ENCODE measurements at regions not wholly inside any gene's neighbourhood (a gene's known extent, or its start where the extent isn't known, plus 50 kb on each side); places are given as distances from the start of the nearest gene placed in this dataset.

DNA sequence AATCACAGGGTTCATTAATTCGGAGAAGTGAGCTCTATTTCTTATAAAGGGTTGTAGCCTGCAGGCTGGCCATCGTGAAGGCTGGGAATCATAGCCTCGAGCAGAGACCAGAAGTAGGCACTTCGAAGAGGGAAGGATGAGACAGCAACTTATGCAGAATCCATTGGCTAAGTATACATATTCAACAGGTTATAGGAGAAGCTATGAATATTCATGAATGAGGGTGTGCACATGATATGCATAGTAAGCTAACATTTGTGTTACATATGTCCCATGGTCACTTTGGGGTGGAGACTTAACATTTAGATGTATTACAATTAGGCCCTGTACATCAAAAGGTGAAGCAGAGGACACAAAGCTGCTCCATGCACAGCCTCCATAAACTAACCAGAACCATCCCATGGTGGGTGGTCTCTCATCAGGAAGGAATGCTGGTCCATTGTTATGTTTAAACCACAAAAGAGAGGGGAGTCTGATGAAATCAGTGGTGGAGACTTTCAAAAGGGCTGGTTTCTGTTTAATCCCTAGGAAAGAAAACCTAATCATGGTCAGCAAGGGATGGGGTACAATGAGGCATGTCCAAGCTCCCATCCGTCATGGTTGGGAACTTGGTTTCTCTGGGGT, 80.8 kb upstream of the FHIT start:
- TF ChIP-seq CTCF (IDR thresholded peaks at IDR 0.05) = no peak
- no peak for TF ChIP-seq POLR2A (IDR thresholded peaks at IDR 0.05)
